ENCODE measurements at regions not wholly inside any gene's neighbourhood (a gene's known extent, or its start where the extent isn't known, plus 50 kb on each side); places are given as distances from the start of the nearest gene placed in this dataset.

DNA sequence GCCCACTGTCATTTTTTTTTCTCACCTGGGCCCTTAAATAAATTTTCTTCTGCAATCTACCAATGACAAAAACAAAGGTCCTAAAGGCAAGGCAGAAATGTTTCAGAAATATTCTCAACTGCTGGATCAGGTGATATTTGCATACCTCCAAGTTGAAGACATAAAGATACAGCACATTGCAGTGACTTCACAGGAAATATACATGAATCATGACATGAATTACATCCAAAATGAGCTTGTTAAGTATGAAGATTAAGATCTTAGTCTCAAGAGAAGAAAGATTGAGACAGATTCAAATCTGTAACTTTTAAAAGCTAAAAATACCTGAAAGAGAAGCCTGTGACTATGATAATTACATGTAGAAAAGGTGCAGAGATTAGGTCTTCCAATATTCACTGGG, 207.8 kb downstream of the SIPA1L2 start:
- TF ChIP-seq, protein P1, sequence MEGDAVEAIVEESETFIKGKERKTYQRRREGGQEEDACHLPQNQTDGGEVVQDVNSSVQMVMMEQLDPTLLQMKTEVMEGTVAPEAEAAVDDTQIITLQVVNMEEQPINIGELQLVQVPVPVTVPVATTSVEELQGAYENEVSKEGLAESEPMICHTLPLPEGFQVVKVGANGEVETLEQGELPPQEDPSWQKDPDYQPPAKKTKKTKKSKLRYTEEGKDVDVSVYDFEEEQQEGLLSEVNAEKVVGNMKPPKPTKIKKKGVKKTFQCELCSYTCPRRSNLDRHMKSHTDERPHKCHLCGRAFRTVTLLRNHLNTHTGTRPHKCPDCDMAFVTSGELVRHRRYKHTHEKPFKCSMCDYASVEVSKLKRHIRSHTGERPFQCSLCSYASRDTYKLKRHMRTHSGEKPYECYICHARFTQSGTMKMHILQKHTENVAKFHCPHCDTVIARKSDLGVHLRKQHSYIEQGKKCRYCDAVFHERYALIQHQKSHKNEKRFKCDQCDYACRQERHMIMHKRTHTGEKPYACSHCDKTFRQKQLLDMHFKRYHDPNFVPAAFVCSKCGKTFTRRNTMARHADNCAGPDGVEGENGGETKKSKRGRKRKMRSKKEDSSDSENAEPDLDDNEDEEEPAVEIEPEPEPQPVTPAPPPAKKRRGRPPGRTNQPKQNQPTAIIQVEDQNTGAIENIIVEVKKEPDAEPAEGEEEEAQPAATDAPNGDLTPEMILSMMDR (IDR thresholded peaks at IDR 0.05) = no peak
- TF ChIP-seq POLR2A (IDR thresholded peaks at IDR 0.05; ENCODE audit: low read depth) = no peak
- TF ChIP-seq POLR2AphosphoS5 (IDR thresholded peaks at IDR 0.05) = no peak

Data from esophagus muscularis mucosa (tissue), 3 donors.